ENCODE measurements at regions not wholly inside any gene's neighbourhood (a gene's known extent, or its start where the extent isn't known, plus 50 kb on each side); places are given as distances from the start of the nearest gene placed in this dataset.

DNA sequence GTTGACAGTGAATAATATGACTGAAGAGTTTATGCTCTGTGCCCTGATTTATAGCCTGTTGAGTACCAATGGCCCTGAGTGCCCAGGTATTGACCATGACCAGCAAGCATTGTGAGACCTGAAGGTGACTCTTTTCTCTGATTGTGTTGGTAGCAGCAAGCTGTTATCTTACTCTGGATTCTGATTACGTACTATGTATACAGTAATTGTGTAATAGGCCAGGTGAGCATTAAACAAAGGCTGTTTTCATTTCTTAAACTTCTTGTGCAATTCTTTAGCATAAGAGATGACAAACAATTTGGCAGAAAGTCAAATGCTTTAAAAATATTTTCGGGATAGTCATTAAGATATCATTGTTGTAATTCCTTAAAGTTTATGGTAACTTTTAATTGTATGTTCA, 111.7 kb upstream of the PTPRK start:
- no peak for TF ChIP-seq POLR2A (IDR thresholded peaks at IDR 0.05)
- TF ChIP-seq, protein P1, sequence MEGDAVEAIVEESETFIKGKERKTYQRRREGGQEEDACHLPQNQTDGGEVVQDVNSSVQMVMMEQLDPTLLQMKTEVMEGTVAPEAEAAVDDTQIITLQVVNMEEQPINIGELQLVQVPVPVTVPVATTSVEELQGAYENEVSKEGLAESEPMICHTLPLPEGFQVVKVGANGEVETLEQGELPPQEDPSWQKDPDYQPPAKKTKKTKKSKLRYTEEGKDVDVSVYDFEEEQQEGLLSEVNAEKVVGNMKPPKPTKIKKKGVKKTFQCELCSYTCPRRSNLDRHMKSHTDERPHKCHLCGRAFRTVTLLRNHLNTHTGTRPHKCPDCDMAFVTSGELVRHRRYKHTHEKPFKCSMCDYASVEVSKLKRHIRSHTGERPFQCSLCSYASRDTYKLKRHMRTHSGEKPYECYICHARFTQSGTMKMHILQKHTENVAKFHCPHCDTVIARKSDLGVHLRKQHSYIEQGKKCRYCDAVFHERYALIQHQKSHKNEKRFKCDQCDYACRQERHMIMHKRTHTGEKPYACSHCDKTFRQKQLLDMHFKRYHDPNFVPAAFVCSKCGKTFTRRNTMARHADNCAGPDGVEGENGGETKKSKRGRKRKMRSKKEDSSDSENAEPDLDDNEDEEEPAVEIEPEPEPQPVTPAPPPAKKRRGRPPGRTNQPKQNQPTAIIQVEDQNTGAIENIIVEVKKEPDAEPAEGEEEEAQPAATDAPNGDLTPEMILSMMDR (IDR thresholded peaks at IDR 0.05): no peak

All from thyroid gland (tissue), 4 donors.